Astrocyte (in vitro differentiated cells and primary cell): ENCODE measurements at regions not wholly inside any gene's neighbourhood (a gene's known extent, or its start where the extent isn't known, plus 50 kb on each side); places are given as distances from the start of the nearest gene placed in this dataset.

Source experiments
- DNase-seq: peaks from one replicate; pipeline ENCODE4 v3.0.0-alpha.2; 2010; ENCODE audit warnings: low read depth
- FAIRE-seq: peaks from 2 replicates; lab custom pipeline; 2011; peaks lifted over from hg19 to GRCh38; lab: Jason Lieb, UNC
- H2AFZ ChIP-seq: 2 replicates; pipeline ENCODE4 v1.6.0; 2012; ENCODE audit warnings: low read depth, low read length, inconsistent platforms
- H3K27ac ChIP-seq: 2 replicates; pipeline ENCODE4 v1.5.1; 2011; ENCODE audit warnings: low read depth, low read length, inconsistent platforms
- H3K27me3 ChIP-seq: 2 replicates; pipeline ENCODE4 v1.6.0; 2011; ENCODE audit warnings: low read length, inconsistent platforms; ENCODE audit not compliant: insufficient read depth
- H3K36me3 ChIP-seq: 2 replicates; pipeline ENCODE4 v1.5.1; 2011; ENCODE audit warnings: low read length, inconsistent platforms; ENCODE audit not compliant: insufficient read depth
- H3K4me1 ChIP-seq: 2 replicates; pipeline ENCODE4 v1.5.1; 2011; ENCODE audit warnings: low read length, inconsistent platforms; ENCODE audit not compliant: insufficient read depth
- H3K4me2 ChIP-seq: 2 replicates; pipeline ENCODE4 v1.6.0; 2012; ENCODE audit warnings: low read length, inconsistent platforms
- H3K4me3 ChIP-seq: 2 replicates; pipeline ENCODE4 v1.5.1; 2011; ENCODE audit warnings: low read depth, mild to moderate bottlenecking, low read length, inconsistent platforms; ENCODE audit not compliant: insufficient read depth
- H3K79me2 ChIP-seq: 2 replicates; pipeline ENCODE4 v1.6.0; 2012; ENCODE audit warnings: mild to moderate bottlenecking, low read length, inconsistent platforms; ENCODE audit not compliant: insufficient read depth
- H3K9ac ChIP-seq: 2 replicates; pipeline ENCODE4 v1.6.0; 2012; ENCODE audit warnings: mild to moderate bottlenecking, low read length, inconsistent platforms
- H3K9me3 ChIP-seq: 2 replicates; pipeline ENCODE4 v1.5.1; 2012; ENCODE audit warnings: low read depth, mild to moderate bottlenecking, low read length, inconsistent platforms; ENCODE audit not compliant: insufficient read depth
- H4K20me1 ChIP-seq: 2 replicates; pipeline ENCODE4 v1.6.0; 2012; ENCODE audit warnings: low read length, inconsistent platforms; ENCODE audit not compliant: insufficient read depth
- H3K27ac Mint-ChIP-seq: one replicate; pipeline ENCODE4 v1.8.0; 2021; ENCODE audit warnings: mild to moderate bottlenecking, mixed read lengths; ENCODE audit not compliant: unreplicated experiment
- H3K27me3 Mint-ChIP-seq: one replicate; pipeline ENCODE4 v1.8.0; 2021; ENCODE audit warnings: low read depth, mixed read lengths; ENCODE audit not compliant: unreplicated experiment
- H3K36me3 Mint-ChIP-seq: one replicate; pipeline ENCODE4 v1.8.0; 2021; ENCODE audit warnings: low read depth, mixed read lengths; ENCODE audit not compliant: unreplicated experiment
- H3K4me1 Mint-ChIP-seq: one replicate; pipeline ENCODE4 v1.8.0; 2021; ENCODE audit warnings: low read depth, mixed read lengths; ENCODE audit not compliant: unreplicated experiment
- H3K4me3 Mint-ChIP-seq: one replicate; pipeline ENCODE4 v1.8.0; 2021; ENCODE audit warnings: mild to moderate bottlenecking, moderate library complexity, mixed read lengths; ENCODE audit not compliant: unreplicated experiment
- H3K9me3 Mint-ChIP-seq: one replicate; pipeline ENCODE4 v1.8.0; 2021; ENCODE audit warnings: mild to moderate bottlenecking, mixed read lengths; ENCODE audit not compliant: unreplicated experiment
- EZH2 ChIP-seq: IDR thresholded peaks from 2 replicates; pipeline ENCODE4 v1.6.1; 2012; ENCODE audit warnings: mild to moderate bottlenecking, low read length, inconsistent platforms; ENCODE audit not compliant: insufficient read depth
- TF ChIP-seq, protein P1 (sequence below): IDR thresholded peaks from 2 replicates; pipeline ENCODE4 v1.5.1; 2011; ENCODE audit warnings: low read depth, mild to moderate bottlenecking, inconsistent platforms, low read length, moderate library complexity; ENCODE audit not compliant: insufficient read depth

- Mint-ChIP-seq H3K4me3 (no peak overlapping the region), H3K27ac (no peak overlapping the region), H3K9me3 (peaks cover 1% of the 10 kb centered on the region), H3K27me3 (peaks cover 7% of the 10 kb centered on the region), H3K36me3 (no peaks in the 10 kb centered on the region), H3K4me1 (peaks cover 3% of the 10 kb centered on the region)
- TF ChIP-seq, protein P1, sequence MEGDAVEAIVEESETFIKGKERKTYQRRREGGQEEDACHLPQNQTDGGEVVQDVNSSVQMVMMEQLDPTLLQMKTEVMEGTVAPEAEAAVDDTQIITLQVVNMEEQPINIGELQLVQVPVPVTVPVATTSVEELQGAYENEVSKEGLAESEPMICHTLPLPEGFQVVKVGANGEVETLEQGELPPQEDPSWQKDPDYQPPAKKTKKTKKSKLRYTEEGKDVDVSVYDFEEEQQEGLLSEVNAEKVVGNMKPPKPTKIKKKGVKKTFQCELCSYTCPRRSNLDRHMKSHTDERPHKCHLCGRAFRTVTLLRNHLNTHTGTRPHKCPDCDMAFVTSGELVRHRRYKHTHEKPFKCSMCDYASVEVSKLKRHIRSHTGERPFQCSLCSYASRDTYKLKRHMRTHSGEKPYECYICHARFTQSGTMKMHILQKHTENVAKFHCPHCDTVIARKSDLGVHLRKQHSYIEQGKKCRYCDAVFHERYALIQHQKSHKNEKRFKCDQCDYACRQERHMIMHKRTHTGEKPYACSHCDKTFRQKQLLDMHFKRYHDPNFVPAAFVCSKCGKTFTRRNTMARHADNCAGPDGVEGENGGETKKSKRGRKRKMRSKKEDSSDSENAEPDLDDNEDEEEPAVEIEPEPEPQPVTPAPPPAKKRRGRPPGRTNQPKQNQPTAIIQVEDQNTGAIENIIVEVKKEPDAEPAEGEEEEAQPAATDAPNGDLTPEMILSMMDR: no peak
- TF ChIP-seq EZH2: no peak
- Histone ChIP-seq H3K4me1 (no peaks in the 10 kb centered on the region), H3K27me3 (no peaks in the 10 kb centered on the region), H3K4me3 (no peak overlapping the region), H3K9ac (no peak overlapping the region), H2AFZ (no peak overlapping the region), H3K36me3 (no peaks in the 10 kb centered on the region), H3K4me2 (no peak overlapping the region), H4K20me1 (no peaks in the 10 kb centered on the region), H3K79me2 (no peaks in the 10 kb centered on the region), H3K27ac (no peak overlapping the region), H3K9me3 (no peaks in the 10 kb centered on the region)
- FAIRE-seq (peak; percentile 90), DNase-seq (no peak)
Observed at GRCh38 chrX:39639871-39640270, 457.9 kb downstream of the BCOR start.

- no peaks in the 10 kb centered on the region for H3K9me3 ChIP-seq
- TF ChIP-seq, protein P1: no peak
- TF ChIP-seq EZH2: no peak
- no peak overlapping the region for H3K4me3 ChIP-seq
- no peak overlapping the region for H3K4me3 Mint-ChIP-seq
- H3K9me3 Mint-ChIP-seq: peaks cover 1% of the 10 kb centered on the region
- no peaks in the 10 kb centered on the region for H4K20me1 ChIP-seq
- no peaks in the 10 kb centered on the region for H3K27me3 ChIP-seq
- no peak overlapping the region for H2AFZ ChIP-seq
- FAIRE-seq (peak; percentile 49), DNase-seq (no peak)
- H3K36me3 Mint-ChIP-seq: no peaks in the 10 kb centered on the region
- H3K9ac ChIP-seq: no peak overlapping the region
- no peak overlapping the region for H3K4me2 ChIP-seq
- no peaks in the 10 kb centered on the region for H3K79me2 ChIP-seq
- H3K27ac Mint-ChIP-seq: no peak overlapping the region
- H3K27me3 Mint-ChIP-seq: peaks cover 7% of the 10 kb centered on the region
- peaks cover 3% of the 10 kb centered on the region for H3K4me1 Mint-ChIP-seq
- H3K4me1 ChIP-seq: peaks cover 3% of the 10 kb centered on the region
- H3K36me3 ChIP-seq: no peaks in the 10 kb centered on the region
- no peak overlapping the region for H3K27ac ChIP-seq
Observed at GRCh38 chrX:39640866-39641265, 456.9 kb downstream of the BCOR start.

DNA sequence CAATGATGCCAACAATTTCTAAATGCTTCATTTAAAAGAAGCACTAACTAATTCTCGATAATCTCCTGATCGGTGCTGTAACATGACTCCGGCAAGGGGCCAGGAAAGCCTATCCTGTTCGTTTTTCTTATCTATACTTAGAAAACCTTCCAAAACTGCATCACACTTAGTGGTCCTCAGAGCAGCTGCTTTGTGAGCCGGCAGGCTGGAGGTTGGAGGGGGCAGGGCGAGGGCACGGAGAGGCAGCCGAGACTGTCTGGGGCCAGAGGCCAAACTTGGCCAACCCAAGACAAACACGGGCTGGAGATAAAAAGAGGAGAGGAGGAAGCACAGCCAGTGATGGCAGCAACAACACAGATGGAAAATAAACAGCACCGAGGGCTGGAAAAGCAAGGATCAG is 455.7 kb downstream of the BCOR start:
- Histone ChIP-seq H4K20me1 (no peaks in the 10 kb centered on the region), H3K9ac (no peak overlapping the region), H3K9me3 (no peaks in the 10 kb centered on the region), H3K27me3 (no peaks in the 10 kb centered on the region), H3K4me2 (peak overlapping the region; percentile 26), H3K36me3 (no peaks in the 10 kb centered on the region), H3K79me2 (no peaks in the 10 kb centered on the region), H3K4me1 (peaks cover 3% of the 10 kb centered on the region), H3K4me3 (no peak overlapping the region), H2AFZ (no peak overlapping the region), H3K27ac (no peak overlapping the region)
- DNase-seq (no peak), FAIRE-seq (peak; percentile 26)
- Mint-ChIP-seq H3K36me3 (no peaks in the 10 kb centered on the region), H3K27ac (no peak overlapping the region), H3K4me3 (no peak overlapping the region), H3K4me1 (peaks cover 3% of the 10 kb centered on the region), H3K27me3 (peaks cover 7% of the 10 kb centered on the region), H3K9me3 (peaks cover 1% of the 10 kb centered on the region)
- TF ChIP-seq EZH2: no peak
- TF ChIP-seq, protein P1: no peak
